C4-2B (cell line): ENCODE measurements at regions not wholly inside any gene's neighbourhood (a gene's known extent, or its start where the extent isn't known, plus 50 kb on each side); places are given as distances from the start of the nearest gene placed in this dataset.

Source experiments
- ZFX ChIP-seq: fragments of 450-650 bp; IDR thresholded peaks from 2 replicates; pipeline ENCODE4 v1.6.1; 2017
- TF ChIP-seq, protein P1 (sequence below): fragments of 450-650 bp; conservative IDR thresholded peaks from 2 replicates; pipeline ENCODE4 v1.5.1; 2017; ENCODE audit warnings: mild to moderate bottlenecking

DNA sequence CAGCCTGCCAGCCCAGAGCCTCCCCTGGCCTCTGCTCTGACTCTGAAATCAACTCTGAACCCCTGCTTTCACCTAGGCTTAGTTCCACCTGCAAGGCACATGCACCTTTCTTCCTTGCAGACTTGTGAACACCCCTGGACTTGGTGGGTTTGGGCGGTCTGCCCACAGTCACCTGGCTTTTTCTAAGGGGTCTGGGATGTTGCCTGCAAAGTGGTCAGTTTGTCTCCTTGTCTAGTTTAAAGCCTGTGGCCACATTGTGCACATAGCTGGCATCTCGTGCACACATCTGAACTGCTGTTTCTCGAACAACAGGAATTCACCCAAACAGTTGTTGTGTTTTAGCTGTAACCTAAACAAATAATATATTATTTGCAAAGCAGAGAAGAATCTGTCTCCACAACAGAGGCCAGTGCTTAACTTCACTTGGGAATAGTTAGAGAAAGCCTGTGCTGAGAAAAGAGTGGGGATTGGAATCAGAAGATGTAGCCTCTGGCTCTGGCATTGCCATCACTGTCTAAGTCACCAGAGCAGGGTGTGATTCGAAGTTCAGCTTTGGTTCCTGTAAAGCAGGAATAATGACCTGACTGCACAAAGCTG, 108.5 kb downstream of the TMEM18 start:
- TF ChIP-seq, protein P1, sequence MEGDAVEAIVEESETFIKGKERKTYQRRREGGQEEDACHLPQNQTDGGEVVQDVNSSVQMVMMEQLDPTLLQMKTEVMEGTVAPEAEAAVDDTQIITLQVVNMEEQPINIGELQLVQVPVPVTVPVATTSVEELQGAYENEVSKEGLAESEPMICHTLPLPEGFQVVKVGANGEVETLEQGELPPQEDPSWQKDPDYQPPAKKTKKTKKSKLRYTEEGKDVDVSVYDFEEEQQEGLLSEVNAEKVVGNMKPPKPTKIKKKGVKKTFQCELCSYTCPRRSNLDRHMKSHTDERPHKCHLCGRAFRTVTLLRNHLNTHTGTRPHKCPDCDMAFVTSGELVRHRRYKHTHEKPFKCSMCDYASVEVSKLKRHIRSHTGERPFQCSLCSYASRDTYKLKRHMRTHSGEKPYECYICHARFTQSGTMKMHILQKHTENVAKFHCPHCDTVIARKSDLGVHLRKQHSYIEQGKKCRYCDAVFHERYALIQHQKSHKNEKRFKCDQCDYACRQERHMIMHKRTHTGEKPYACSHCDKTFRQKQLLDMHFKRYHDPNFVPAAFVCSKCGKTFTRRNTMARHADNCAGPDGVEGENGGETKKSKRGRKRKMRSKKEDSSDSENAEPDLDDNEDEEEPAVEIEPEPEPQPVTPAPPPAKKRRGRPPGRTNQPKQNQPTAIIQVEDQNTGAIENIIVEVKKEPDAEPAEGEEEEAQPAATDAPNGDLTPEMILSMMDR, result no peak
- TF ChIP-seq ZFX, result no peak
